ENCODE measurements at regions not wholly inside any gene's neighbourhood (a gene's known extent, or its start where the extent isn't known, plus 50 kb on each side); places are given as distances from the start of the nearest gene placed in this dataset.

DNA sequence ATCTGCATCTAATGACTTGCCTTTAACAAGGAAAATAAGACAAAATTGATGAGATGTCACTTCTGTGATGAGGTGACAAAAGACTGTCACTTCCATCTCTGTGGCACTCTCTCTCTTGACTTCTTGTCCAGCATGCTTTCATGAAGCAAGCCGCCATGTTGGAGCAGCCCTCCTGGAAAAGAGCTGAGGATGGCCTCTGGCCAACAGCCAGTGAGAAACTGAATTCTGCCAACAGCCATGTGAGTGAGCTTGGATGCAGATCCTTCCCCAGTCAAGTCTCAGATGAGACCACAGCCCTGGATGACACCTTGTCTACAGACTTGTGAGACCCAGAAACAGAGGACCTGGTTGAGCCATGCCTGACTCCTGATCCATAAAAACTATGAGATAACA lies 412.6 kb upstream of the SHH start:
- peaks cover 31% of the 10 kb centered on the region for H3K9me3 ChIP-seq (ENCODE audit: control insufficient read depth, insufficient read depth, low read length)
- WGBS, 2 experiments (ENCODE audit: extremely low coverage in 2 of 2, insufficient read length in 1 of 2) = no CpG with 5 or more reads among the region's 1 CpG
- no peaks in the 10 kb centered on the region for H3K4me1 ChIP-seq (ENCODE audit: control insufficient read depth, insufficient read depth, low read length)
- no peak overlapping the region for H3K4me3 ChIP-seq (ENCODE audit: insufficient read depth, low read depth, low read length)
- no peak overlapping the region for H3K4me2 ChIP-seq (ENCODE audit: low read depth, low read length)
- no peak overlapping the region for H2BK120ac ChIP-seq (ENCODE audit: low read depth, low read length)
- POLR2A ChIA-PET (ENCODE audit: unreplicated experiment) = no interaction called here
- H2AK9ac ChIP-seq (replicated peaks; ENCODE audit: low read depth, low read length, poor library complexity) = no peak overlapping the region
- in situ Hi-C loops (cut with MboI; ENCODE audit: low sequenced_read_pairs) (no loop called here), dilution Hi-C loops (cut with HindIII; ENCODE audit: low sequenced_read_pairs, unreplicated experiment) (no loop called here), intact Hi-C loops (cut with micrococcal nuclease) (no loop called here)
- no peak overlapping the region for H3K27ac ChIP-seq (ENCODE audit: insufficient read depth, low read length)
- H3K9me1 ChIP-seq (ENCODE audit: insufficient read depth, low read length) = no peaks in the 10 kb centered on the region
- no TSS peak for BruUV-seq (replicated peaks)
- H3K4ac ChIP-seq (ENCODE audit: low read depth, low read length) = no peak overlapping the region
- no peaks in the 10 kb centered on the region for H4K20me1 ChIP-seq (ENCODE audit: insufficient read depth, low read length)
- H3K9ac ChIP-seq (ENCODE audit: low read depth, low read length) = no peak overlapping the region
- H4K91ac ChIP-seq (ENCODE audit: insufficient read depth, low read depth, low read length) = no peak overlapping the region
- TF ChIP-seq, protein P1, sequence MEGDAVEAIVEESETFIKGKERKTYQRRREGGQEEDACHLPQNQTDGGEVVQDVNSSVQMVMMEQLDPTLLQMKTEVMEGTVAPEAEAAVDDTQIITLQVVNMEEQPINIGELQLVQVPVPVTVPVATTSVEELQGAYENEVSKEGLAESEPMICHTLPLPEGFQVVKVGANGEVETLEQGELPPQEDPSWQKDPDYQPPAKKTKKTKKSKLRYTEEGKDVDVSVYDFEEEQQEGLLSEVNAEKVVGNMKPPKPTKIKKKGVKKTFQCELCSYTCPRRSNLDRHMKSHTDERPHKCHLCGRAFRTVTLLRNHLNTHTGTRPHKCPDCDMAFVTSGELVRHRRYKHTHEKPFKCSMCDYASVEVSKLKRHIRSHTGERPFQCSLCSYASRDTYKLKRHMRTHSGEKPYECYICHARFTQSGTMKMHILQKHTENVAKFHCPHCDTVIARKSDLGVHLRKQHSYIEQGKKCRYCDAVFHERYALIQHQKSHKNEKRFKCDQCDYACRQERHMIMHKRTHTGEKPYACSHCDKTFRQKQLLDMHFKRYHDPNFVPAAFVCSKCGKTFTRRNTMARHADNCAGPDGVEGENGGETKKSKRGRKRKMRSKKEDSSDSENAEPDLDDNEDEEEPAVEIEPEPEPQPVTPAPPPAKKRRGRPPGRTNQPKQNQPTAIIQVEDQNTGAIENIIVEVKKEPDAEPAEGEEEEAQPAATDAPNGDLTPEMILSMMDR (conservative IDR thresholded peaks at IDR 0.05; ENCODE audit: low read depth, low read length) = no peak
- no peak for TF ChIP-seq FOS (IDR thresholded peaks at IDR 0.05; ENCODE audit: low read depth, low read length)
- no peak for TF ChIP-seq MAFK (IDR thresholded peaks at IDR 0.05; ENCODE audit: low read depth, low read length)
- no peak for TF ChIP-seq MXI1 (IDR thresholded peaks at IDR 0.05; ENCODE audit: borderline replicate concordance, low read depth, low read length)
- no peak for TF ChIP-seq NFE2L2 (IDR thresholded peaks at IDR 0.05; ENCODE audit: low read depth, low read length)
- TF ChIP-seq POLR2A (IDR thresholded peaks at IDR 0.05; ENCODE audit: low read depth, low read length) = no peak
- TF ChIP-seq RAD21 (IDR thresholded peaks at IDR 0.05; ENCODE audit: low read length) = no peak
- no peak for TF ChIP-seq CHD1 (IDR thresholded peaks at IDR 0.05; ENCODE audit: low read depth, low read length)
- no peak for DNase-seq
- H2AK5ac ChIP-seq (ENCODE audit: low read depth, low read length) = no peak overlapping the region
- no peak overlapping the region for H3K56ac ChIP-seq (ENCODE audit: extremely low read depth, insufficient read depth, low read length)
- no peaks in the 10 kb centered on the region for H3K36me3 ChIP-seq (ENCODE audit: control insufficient read depth, insufficient read depth, low read length)
- H4K5ac ChIP-seq (ENCODE audit: low read depth, low read length) = no peak overlapping the region
- H3K14ac ChIP-seq (replicated peaks; ENCODE audit: low read depth, low read length) = no peak overlapping the region
- H2AFZ ChIP-seq (replicated peaks; ENCODE audit: low read length, poor library complexity) = no peak overlapping the region
- H3K23ac ChIP-seq (ENCODE audit: low read depth, low read length) = no peak overlapping the region
- no peaks in the 10 kb centered on the region for H3K79me1 ChIP-seq (ENCODE audit: low read depth in 1 of 2, low read length in 2 of 2)
- H4K8ac ChIP-seq (ENCODE audit: low read depth in 2 of 2, low read length in 2 of 2) = no peak overlapping the region
- ATAC-seq (ENCODE audit: low read depth) = no peak
- H2BK5ac ChIP-seq (ENCODE audit: low read depth, low read length, poor library complexity, severe bottlenecking) = no peak overlapping the region
- no peak overlapping the region for H3K18ac ChIP-seq (ENCODE audit: low read depth, low read length)
- H3K27me3 ChIP-seq (ENCODE audit: control insufficient read depth, insufficient read depth, low read length) = no peaks in the 10 kb centered on the region
- no peak overlapping the region for H2BK20ac ChIP-seq (ENCODE audit: low read depth, low read length)
- H2BK15ac ChIP-seq (ENCODE audit: low read depth, low read length) = no peak overlapping the region
- CTCF ChIA-PET = no interaction called here
